ENCODE measurements at regions not wholly inside any gene's neighbourhood (a gene's known extent, or its start where the extent isn't known, plus 50 kb on each side); places are given as distances from the start of the nearest gene placed in this dataset.

DNA sequence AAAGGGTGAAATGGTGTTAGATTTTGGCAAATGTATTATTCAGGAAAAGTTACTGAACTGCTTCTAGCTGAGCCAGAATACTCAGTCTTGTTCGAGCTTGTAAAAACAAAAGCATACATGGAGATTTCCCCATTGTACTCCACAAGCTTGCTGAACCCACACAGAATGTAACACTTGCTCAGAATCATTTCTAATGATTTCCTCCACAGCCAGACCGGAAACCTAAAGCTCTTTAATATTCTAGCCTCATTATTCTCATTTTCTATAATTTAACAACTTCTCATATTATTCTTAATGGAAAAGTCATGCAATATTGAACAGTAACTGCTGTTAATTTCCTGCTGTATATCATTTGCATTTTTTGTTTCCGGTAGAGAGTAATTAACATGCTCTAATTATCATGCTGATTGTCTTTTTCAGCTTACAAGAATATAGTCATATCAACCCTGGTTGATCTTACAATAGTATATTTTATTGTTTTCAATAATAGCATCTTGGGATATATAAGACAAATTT is 1387.5 kb upstream of the EYS start:
- TF ChIP-seq, protein P1, sequence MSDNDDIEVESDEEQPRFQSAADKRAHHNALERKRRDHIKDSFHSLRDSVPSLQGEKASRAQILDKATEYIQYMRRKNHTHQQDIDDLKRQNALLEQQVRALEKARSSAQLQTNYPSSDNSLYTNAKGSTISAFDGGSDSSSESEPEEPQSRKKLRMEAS (IDR thresholded peaks at IDR 0.05) = no peak
- TF ChIP-seq EP300 (IDR thresholded peaks at IDR 0.05; ENCODE audit: borderline replicate concordance) (no peak), ZBTB7A (IDR thresholded peaks at IDR 0.05; ENCODE audit: low read depth) (no peak), EGR1 (IDR thresholded peaks at IDR 0.05) (no peak), TEAD4 (IDR thresholded peaks at IDR 0.05) (no peak), TAF1 (IDR thresholded peaks at IDR 0.05; ENCODE audit: low read depth) (no peak), CREB1 (IDR thresholded peaks at IDR 0.05; ENCODE audit: low read depth) (no peak), TCF12 (IDR thresholded peaks at IDR 0.05; ENCODE audit: low read depth) (no peak)
- TF ChIP-seq, protein P2, sequence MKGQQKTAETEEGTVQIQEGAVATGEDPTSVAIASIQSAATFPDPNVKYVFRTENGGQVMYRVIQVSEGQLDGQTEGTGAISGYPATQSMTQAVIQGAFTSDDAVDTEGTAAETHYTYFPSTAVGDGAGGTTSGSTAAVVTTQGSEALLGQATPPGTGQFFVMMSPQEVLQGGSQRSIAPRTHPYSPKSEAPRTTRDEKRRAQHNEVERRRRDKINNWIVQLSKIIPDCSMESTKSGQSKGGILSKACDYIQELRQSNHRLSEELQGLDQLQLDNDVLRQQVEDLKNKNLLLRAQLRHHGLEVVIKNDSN (IDR thresholded peaks at IDR 0.05) = no peak
- TF ChIP-seq, protein P3, sequence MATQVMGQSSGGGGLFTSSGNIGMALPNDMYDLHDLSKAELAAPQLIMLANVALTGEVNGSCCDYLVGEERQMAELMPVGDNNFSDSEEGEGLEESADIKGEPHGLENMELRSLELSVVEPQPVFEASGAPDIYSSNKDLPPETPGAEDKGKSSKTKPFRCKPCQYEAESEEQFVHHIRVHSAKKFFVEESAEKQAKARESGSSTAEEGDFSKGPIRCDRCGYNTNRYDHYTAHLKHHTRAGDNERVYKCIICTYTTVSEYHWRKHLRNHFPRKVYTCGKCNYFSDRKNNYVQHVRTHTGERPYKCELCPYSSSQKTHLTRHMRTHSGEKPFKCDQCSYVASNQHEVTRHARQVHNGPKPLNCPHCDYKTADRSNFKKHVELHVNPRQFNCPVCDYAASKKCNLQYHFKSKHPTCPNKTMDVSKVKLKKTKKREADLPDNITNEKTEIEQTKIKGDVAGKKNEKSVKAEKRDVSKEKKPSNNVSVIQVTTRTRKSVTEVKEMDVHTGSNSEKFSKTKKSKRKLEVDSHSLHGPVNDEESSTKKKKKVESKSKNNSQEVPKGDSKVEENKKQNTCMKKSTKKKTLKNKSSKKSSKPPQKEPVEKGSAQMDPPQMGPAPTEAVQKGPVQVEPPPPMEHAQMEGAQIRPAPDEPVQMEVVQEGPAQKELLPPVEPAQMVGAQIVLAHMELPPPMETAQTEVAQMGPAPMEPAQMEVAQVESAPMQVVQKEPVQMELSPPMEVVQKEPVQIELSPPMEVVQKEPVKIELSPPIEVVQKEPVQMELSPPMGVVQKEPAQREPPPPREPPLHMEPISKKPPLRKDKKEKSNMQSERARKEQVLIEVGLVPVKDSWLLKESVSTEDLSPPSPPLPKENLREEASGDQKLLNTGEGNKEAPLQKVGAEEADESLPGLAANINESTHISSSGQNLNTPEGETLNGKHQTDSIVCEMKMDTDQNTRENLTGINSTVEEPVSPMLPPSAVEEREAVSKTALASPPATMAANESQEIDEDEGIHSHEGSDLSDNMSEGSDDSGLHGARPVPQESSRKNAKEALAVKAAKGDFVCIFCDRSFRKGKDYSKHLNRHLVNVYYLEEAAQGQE (IDR thresholded peaks at IDR 0.05; ENCODE audit: low read depth) = no peak
